ENCODE measurements at regions not wholly inside any gene's neighbourhood (a gene's known extent, or its start where the extent isn't known, plus 50 kb on each side); places are given as distances from the start of the nearest gene placed in this dataset.
A peak's percentile ranks its signal among the peaks of the same experiment; 100 is the strongest.
"Not testable (repeated sequence)": the region's sequence is repeated elsewhere in the genome, so short reads cannot be mapped to it uniquely, and the experiment has no call there.

DNA sequence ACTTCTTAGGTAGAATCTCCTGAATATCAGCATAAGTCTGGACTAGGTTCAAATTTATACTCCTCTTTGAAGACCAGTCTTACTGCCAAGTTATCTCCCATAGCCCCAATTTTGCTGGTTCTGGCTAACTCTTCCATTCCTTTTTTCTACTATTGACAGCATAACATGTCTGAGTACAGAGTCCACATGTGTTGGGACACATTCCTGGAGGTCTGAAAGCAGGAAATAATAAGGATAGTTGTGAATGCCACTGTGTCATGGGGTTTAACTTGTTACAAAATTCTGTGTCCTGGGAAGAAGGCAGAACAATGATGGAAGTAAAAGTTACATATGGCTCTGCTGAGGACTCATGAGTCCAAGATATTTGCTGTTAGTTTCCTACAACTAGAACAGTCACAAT, 57.4 kb upstream of the ZBTB20 start:
- DNase-seq (ENCODE audit: low read depth in 3 of 3, low spot score in 2 of 3) = no peak

DNA sequence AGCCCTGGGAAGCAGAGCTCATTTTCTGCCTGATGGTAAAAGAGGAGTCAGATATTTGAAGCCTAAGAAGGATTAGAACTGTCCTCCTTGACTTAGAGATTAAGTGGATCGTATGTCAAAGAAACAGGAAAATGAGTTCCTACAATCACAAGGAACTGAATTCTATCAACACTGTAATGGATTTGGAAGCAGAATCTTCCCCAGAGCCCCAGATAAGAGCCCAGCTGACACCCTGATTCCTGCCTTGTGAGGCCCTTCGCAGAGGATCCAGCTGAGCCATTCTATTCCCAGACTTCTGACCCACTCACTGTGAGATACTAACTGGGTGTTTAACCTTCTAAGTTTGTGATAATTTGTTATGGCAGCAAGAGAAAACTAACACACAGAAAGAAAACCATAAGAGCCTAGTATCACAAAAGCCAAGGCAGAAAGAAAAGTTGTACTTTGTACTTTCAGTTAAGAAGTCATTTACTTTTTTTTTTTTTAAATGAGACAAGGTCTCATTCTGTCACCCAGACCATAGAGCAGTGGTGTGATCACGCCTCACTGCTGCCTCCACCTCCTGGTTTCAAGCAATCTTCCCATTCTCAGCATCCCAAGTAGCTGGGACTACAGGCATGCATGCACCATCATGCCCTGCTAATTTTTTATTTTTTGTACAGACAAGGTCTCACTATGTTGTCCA, 61.1 kb upstream of the ZBTB20 start:
- DNase-seq (ENCODE audit: low read depth in 3 of 3, low spot score in 2 of 3) = no peak

DNA sequence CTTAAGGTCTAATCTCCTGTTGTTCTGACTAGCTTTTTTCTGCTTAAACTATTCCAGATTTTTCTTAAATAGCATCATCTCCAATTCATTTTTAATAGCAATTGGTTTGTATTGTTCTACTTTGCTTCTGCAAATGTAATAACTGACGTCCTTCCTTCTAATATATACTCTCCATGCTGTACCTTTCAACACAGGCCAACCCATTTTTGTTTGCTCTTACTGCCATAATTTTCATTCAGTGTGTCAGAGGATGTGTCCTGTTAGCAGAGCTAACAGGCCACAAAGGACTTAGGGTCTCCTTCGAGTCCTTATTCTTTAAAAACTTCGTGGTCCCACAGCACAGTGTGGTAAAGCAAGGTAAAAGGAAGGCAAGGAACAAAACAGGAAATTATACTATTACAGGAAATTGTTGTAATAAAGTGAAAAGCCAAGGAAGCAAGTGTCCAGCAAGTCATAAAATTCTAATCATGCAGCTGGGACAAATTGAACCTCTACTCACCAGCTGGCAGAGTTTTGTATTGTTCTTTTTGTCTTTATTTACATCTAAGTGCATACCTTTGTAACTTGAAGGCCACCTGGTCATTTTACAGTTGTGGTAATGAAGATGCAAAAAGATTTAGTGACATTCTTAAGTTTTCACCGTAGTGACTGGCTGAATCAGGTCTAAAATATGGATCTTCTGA, 64.9 kb upstream of the ZBTB20 start:
- DNase-seq (ENCODE audit: low read depth in 3 of 3, low spot score in 2 of 3) = no peak

DNA sequence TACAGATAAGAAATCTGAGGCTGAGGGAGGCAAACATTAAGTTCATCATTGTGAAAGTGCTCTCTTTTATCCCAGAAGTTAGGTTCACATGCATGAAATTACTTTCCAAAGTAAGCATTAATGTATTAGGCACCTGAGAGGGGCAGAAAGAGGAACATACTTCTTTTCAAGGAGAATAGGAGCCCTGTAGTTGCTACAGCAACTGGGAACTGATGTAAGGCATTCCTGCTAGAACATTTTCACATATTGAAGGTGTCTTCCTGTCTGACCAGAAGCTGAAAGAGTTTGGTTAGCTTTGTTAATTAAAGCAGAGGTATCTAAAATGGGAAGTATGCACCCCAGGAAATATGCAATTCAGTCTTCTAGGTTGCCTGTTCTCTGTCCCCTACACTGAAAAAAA, 65.5 kb upstream of the ZBTB20 start:
- DNase-seq (ENCODE audit: low read depth in 3 of 3, low spot score in 2 of 3) = no peak

DNA sequence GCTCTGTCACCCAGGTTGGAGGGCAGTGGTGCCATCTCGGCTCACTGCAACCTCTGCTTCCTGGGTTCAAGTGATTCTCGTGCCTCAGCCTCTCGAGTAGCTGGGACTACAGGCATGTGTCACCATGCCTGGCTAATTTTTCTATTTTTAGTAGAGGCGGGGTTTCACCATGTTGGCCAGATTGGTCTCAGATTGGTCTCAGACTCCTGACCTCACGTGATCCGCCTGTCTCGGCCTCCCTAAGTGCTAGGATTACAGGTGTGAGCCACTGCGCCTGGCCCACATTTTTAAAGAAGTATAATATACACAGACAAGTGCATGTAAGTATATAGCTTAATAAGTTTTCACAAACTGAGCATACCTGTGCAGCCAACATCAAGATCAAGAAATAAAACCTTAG, 66.0 kb upstream of the ZBTB20 start:
- DNase-seq (ENCODE audit: low read depth in 3 of 3, low spot score in 2 of 3) = not testable (repeated sequence)

DNA sequence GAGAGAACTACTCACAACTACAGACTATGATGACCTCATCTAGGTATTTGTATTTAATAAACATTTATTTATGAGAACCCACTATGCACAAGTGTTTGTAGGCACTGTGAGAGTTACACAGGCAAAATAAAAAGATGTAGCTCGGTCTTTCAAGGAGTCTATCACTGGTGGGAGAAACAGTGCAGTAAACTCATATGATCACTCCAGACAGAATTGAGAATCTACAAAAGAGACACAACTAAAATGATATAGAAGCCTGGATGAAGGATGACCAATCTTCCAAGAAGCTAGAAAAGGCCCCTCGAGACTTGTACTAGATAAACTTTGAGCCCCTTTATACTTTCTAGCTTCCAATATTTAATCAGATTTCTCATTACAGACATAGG, 70.2 kb upstream of the ZBTB20 start:
- DNase-seq (ENCODE audit: low read depth in 3 of 3, low spot score in 2 of 3) = no peak

DNA sequence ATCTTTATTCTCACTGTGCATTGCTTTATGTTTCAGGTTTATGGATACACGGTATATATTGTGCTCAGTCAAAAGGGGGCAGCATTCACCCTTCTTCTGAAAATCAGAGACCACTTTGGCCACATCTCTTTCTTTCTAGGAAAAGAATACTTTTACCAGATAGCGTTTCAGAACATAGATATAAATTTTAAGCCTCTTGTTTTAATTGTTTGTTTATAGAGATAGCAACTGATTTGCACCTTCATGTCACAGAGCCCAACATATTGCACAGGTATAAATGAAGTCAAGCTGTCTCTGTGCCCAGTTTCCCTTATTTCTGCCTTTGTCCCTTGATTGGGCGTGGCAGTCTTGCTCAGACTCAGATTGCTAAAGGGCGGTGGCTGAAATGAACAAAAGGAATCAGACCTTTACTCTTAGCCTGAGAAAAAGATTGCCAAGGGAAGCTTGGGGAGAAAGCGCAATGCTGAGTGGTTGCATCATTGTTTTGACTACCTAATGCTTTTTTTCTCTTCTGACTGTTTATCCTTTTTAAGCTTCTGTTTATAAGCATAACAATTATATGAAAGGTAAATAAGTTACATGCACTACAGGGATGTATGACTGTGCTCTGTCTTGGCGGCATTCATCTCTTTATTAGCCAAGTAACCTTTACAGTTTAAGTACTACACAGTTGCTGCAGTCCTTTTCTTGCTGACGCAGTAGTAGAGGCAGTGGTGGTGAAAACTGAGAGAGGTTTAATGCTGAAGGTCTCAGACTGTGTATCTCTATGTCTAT, 70.8 kb upstream of the ZBTB20 start:
- peak; percentile 20 to 38 (median 37) for DNase-seq (ENCODE audit: low read depth in 3 of 3, low spot score in 2 of 3)

DNA sequence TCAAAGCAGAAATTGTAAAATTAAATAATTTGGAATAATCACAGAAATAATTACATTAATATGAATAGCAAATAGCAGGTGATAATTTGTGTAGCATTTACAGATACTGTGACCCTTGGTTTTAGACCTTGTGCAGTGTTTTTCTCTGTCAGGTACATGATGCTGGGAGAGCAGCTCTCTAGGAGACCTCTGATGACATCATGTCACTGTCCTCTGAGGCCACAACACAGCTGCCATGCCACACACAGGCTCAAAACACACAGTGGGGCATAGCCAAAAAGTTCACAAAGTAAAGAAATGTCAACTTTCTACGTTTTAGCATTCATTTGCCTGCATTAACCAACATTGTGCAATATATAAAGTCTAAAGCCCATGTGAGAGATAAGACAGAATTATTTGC, 71.8 kb upstream of the ZBTB20 start:
- DNase-seq (ENCODE audit: low read depth in 3 of 3, low spot score in 2 of 3) = no peak

DNA sequence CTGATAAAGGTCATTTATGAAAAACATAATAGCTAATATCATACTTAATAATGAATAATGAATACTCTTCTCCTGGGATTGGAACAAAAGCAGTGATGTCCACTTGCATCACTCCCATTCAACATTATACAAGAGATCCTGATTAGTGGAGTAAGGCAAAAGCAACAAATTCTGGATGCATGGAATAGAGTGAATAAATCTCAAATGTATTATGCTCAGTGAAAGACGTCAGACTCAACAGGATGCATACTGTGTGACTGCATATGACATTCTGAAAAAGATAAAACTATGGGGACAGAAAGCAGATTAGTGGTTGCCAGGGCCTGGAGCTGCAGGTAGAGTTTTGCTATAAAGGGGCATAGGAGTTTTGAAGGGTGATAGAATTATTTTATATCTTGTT, 77.6 kb upstream of the ZBTB20 start:
- DNase-seq (ENCODE audit: low read depth in 3 of 3, low spot score in 2 of 3) = no peak

DNA sequence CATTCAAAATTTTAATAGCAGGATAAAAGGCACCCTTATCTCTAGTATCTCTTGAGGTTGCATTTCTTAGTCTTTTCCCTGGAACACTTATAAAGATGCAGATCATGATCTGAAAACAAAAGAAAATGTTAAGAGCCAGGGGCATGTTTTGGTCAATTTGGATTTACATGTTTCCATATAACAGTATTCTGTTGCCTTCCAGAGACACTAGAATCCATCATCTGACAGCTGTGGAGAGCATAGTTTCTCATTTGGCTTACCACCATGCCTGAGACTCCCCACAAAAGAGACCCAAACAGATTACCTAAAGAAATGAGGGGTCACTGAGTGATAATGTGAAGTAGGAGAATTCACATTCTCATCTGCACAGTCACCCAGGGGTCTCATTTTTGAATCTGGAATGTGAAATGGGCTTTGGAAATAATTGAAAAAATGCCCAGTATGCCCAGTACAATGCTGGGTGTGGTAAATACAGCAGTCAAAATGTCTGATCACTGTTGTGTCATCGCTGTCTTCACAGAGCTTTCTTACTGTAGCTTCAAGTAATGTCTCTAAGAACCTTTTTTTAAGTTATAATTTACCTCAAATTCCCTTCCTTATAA, 79.9 kb upstream of the ZBTB20 start:
- no peak for DNase-seq (ENCODE audit: low read depth in 3 of 3, low spot score in 2 of 3)

DNA sequence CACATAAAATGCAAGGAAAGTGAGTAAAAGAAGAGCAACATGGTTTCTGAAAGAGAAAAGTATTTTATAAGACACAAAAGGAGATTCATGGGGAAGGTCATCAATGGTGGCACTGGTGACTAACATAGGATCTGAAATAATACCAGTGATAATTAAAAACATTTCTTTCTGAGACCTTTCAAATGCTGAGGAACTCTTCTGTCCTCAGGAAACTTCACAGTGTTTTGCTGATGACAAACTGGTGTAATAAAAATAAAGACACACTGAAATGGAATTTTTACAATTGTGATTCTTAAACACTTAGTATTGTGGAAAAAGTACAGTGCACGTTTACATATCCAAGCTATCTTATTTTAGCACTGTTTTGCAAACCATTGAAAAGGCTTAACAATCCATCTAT, 80.4 kb upstream of the ZBTB20 start:
- DNase-seq (ENCODE audit: low read depth in 3 of 3, low spot score in 2 of 3) = no peak

DNA sequence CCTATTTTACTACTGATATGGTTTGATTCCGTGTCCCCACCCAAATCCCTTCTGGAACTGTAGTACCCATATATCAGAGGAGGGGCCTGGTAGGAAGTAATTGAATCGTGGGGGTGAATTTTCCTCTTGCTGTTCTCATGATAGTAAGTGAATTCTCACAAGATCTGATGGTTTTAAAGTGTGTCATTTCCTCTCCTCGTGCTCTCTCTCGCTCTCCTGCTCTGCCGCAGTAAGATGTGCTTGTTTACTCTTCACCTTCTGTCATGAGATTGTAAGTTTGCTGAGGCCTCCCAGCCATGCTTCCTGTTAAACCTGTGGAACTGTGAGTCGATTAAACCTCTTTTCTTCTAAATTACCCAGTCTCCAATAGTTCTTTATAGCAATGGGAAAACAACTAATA, 81.2 kb upstream of the ZBTB20 start:
- DNase-seq (ENCODE audit: low read depth in 3 of 3, low spot score in 2 of 3) = no peak

DNA sequence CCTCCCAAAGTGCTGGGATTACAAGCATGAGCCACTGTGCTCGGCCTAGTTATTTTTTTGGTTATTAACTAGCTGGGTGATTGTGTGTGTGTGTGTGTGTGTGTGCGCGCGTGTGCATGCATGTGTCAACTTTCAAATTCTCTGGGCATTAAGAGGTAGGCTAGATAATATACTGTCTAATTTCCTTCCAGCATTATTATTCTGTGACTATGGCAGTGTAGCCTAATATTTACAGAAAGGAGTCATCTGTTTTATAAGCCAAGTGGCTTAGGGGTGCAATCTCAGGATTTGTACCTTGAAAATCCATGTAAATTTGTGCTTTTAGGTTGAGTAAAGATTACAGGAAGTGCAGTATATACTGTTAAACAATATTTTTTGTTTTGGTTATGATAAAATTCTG, 85.1 kb upstream of the ZBTB20 start:
- no peak for DNase-seq (ENCODE audit: low read depth in 3 of 3, low spot score in 2 of 3)

DNA sequence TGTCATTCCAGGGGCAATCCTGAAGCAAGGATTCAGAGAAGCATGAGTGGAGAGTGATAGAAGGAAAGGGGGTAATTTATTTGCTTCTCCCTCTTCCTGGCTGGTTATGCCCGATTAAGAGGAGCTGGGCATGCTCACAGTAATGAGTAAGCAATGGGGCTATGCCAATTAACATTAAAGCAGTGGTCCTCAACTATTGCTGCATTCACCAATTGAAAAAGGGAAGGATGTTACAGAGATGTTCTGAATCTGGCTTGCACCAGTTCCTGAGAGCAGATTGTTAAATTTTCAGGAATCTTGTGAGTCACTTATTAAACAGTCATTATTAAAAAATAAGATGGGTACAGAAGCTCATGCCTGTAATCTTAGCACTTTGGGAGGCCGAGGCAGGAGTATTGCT, 85.9 kb upstream of the ZBTB20 start:
- no peak for DNase-seq (ENCODE audit: low read depth in 3 of 3, low spot score in 2 of 3)

DNA sequence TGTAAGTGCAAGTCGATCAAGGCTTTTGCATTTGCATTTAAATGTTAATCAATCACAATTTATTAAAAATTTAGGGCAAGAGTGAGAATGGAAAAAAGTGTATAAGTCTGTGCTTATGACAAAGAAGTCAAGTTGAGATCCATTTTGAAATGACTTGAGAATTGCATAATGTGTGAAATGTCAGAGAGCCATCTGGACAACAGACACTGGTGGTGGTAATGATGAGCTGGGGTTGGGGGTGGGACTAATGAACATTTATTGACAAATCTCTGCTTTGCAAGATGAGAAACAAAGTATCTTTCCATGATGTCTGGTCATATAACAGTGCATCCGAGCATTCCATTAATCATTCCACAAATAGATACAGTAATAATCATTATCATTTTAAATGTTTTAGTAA, 89.4 kb upstream of the ZBTB20 start:
- no peak for DNase-seq (ENCODE audit: low read depth in 3 of 3, low spot score in 2 of 3)

DNA sequence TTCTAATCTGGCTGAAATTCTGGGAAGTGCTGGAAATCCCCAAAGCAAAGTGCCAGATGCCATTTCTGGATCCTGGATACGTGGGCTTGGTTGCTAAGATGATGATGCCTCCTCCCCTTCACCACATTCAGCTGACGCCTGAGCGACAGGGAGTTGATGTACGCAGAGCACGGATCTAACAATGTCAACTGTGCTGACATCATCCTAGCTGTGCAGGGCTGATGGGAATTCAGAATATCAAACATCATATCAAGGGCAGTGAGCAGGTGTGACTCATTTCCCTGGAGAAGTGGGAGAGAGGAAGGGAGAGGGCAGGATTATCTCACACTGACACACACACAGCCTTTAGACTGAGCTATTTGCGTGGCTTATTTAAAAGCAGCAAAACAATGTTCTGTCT, 92.6 kb upstream of the ZBTB20 start:
- no peak for DNase-seq (ENCODE audit: low read depth in 3 of 3, low spot score in 2 of 3)

DNA sequence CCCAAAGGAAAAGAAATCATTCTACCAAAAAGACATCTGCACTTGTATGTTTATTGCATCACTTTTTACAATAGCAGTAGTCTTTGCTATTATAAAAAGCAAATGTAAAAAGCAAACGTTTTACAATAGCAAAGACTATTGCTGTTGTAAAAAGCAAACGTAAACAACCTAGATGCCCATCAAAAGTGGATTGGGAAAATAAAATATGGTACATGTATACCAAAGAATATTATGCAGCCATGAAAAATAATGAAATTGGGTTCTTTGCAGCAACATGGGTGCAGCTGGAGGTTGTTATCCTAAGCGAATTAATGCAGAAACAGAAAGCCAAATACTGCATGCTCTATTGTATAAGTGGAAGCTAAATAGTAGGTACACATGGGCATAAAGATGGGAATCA, 97.3 kb upstream of the ZBTB20 start:
- no peak for DNase-seq (ENCODE audit: low read depth in 3 of 3, low spot score in 2 of 3)

DNA sequence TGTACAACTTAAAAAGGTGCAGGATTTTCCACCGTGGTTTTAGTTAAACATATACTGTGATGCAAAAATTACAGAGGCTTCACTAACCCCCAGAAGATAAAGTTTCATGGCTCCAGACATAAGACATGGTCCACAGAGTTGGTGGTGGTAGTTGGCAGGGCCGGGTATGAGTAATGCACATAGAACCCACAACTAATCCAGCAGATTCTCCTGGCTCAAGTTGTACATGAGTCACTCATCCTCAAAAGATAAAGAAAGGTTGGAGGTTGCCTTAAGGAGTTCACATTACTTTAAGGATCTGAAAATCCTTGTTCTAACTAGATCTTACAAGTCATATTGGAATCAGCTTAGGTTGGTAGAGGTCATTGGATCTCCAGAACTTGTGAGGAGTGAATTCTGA, 98.3 kb upstream of the ZBTB20 start:
- no peak for DNase-seq (ENCODE audit: low read depth in 3 of 3, low spot score in 2 of 3)

DNA sequence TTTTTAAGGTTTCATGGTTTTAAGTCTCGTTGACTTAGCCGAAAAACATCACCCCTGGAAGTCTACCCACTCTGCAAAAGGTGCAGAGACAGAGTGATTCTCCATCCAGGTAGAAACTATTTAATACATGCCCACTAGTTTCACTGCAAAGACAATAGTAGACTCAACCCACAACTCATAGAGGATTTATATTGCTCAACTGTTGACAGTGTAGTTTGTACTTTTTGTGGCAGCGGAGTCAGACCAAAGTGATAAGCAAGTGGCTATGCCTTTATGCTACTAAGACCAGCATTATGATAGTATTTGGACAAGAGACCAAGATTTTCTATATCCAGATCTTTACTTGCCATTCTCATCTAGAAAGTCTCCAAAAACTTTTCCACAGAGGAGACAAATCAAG, 98.8 kb upstream of the ZBTB20 start:
- DNase-seq (ENCODE audit: low read depth in 3 of 3, low spot score in 2 of 3) = no peak

DNA sequence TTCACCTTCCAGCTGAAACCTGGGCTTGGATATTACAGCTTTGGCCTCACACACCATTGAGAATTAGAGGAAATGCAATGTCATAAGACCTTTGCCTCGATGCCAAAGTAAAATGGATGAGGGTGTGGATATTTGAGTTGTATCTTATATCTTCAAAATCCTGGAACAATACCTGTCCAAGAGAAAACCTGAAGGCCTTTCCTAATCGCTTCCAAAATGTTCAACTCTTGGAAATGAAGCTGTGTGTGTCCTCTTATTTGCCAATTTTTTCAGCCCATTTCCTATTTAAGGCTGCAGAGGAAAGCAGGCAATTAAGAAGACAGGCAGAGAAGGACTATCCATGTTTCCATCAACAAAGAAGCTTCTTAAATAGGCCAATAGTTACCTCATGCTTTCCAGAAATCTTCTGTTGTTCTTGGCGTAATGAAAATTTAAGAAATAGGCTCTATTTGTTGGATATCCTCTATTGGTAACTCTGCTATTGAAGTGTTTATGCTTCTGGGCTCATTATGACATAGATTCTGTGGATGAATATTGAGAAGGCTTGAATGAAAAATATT, 99.5 kb upstream of the ZBTB20 start:
- DNase-seq (ENCODE audit: low read depth in 3 of 3, low spot score in 2 of 3) = no peak

DNA sequence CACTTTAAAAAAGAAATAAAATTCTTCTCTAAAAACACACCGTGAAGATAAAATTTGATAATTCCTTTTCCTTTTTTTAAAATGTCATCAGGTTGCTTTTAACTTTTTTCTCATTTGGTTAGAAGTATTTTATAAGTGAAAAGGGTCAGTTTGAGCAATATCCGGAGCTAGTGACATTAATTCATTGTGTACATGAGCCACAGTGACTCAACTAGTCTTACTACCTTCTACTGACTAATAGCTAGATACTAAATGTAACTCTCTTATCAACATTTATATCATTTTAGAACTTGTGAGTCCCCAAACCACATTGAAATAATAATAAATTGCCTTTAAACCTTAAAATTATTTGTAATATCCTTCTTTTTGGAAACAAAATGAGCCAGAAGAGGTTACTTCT, 101.2 kb upstream of the ZBTB20 start:
- DNase-seq (ENCODE audit: low read depth in 3 of 3, low spot score in 2 of 3) = no peak

Data from right renal cortex interstitium (tissue), 3 donors.